Suppressor macrophage (primary cell): ENCODE measurements at regions not wholly inside any gene's neighbourhood (a gene's known extent, or its start where the extent isn't known, plus 50 kb on each side); places are given as distances from the start of the nearest gene placed in this dataset.
A peak's percentile ranks its signal among the peaks of the same experiment; 100 is the strongest.

Experiments used
- DNase-seq, 4 experiments: peaks; one replicate each; pipeline ENCODE4 v3.0.0-alpha.2; 2020 to 2022

- no peak for DNase-seq
Measured at GRCh38 chr5:52419357-52419756, 368.4 kb upstream of the ITGA1 start.

GRCh38 chr5:52427615-52428014, 360.1 kb upstream of the ITGA1 start:
- DNase-seq = no peak

GRCh38 chr5:52428977-52429489, 358.7 kb upstream of the ITGA1 start:
- DNase-seq = no peak

GRCh38 chr5:52441768-52442167, 345.9 kb upstream of the ITGA1 start:
- no peak for DNase-seq

GRCh38 chr5:52443187-52443586, 344.5 kb upstream of the ITGA1 start:
- no peak for DNase-seq

GRCh38 chr5:52448111-52448510, 339.6 kb upstream of the ITGA1 start:
- DNase-seq = no peak

GRCh38 chr5:52449516-52449915, 338.2 kb upstream of the ITGA1 start:
- DNase-seq = no peak

GRCh38 chr5:52452098-52452497, 335.6 kb upstream of the ITGA1 start:
- DNase-seq = no peak

GRCh38 chr5:52453176-52453575, 334.5 kb upstream of the ITGA1 start:
- DNase-seq = no peak

- no peak for DNase-seq
Measured at GRCh38 chr5:52455920-52456319, 331.8 kb upstream of the ITGA1 start.

- DNase-seq = no peak
Measured at GRCh38 chr5:52457810-52458209, 329.9 kb upstream of the ITGA1 start.

- no peak for DNase-seq
Measured at GRCh38 chr5:52466113-52466512, 321.6 kb upstream of the ITGA1 start.

- DNase-seq = no peak
Measured at GRCh38 chr5:52466749-52467520, 320.8 kb upstream of the ITGA1 start.

GRCh38 chr5:52468976-52469375, 318.7 kb upstream of the ITGA1 start:
- DNase-seq = no peak

GRCh38 chr5:52469420-52469819, 318.3 kb upstream of the ITGA1 start:
- peak in 1 of 4 experiments; percentile 24 for DNase-seq

- DNase-seq = peak in 2 of 4 experiments; percentile 3 to 35
Measured at GRCh38 chr5:52469835-52470234, 317.9 kb upstream of the ITGA1 start.

GRCh38 chr5:52476346-52476745, 311.4 kb upstream of the ITGA1 start:
- DNase-seq = no peak

- no peak for DNase-seq
Measured at GRCh38 chr5:52481201-52481600, 306.5 kb upstream of the ITGA1 start.

- DNase-seq = no peak
Measured at GRCh38 chr5:52481851-52482250, 305.9 kb upstream of the ITGA1 start.

GRCh38 chr5:52491071-52491787, 296.5 kb upstream of the ITGA1 start:
- DNase-seq = no peak

GRCh38 chr5:52491818-52492217, 295.9 kb upstream of the ITGA1 start:
- DNase-seq = no peak

GRCh38 chr5:52497133-52497693, 290.5 kb upstream of the ITGA1 start:
- no peak for DNase-seq

- DNase-seq = no peak
Measured at GRCh38 chr5:52498607-52499006, 289.1 kb upstream of the ITGA1 start.
